ENCODE measurements at regions not wholly inside any gene's neighbourhood (a gene's known extent, or its start where the extent isn't known, plus 50 kb on each side); places are given as distances from the start of the nearest gene placed in this dataset.

GRCh38 chr18:75677696-75678455, 250.4 kb upstream of the SMIM21 start:
- TF ChIP-seq CTCF (IDR thresholded peaks at IDR 0.05): no peak

- TF ChIP-seq CTCF (IDR thresholded peaks at IDR 0.05): no peak
Measured at GRCh38 chr18:75660932-75661331, 233.4 kb upstream of the SMIM21 start.

- TF ChIP-seq CTCF (IDR thresholded peaks at IDR 0.05): no peak
Measured at GRCh38 chr18:75659535-75660023, 232.1 kb upstream of the SMIM21 start.

- no peak for TF ChIP-seq CTCF (IDR thresholded peaks at IDR 0.05)
Measured at GRCh38 chr18:75658330-75658729, 230.8 kb upstream of the SMIM21 start.

GRCh38 chr18:75656563-75657247, 229.2 kb upstream of the SMIM21 start:
- no peak for TF ChIP-seq CTCF (IDR thresholded peaks at IDR 0.05)

GRCh38 chr18:75656035-75656434, 228.5 kb upstream of the SMIM21 start:
- TF ChIP-seq CTCF (IDR thresholded peaks at IDR 0.05): no peak

GRCh38 chr18:75654851-75655751, 227.6 kb upstream of the SMIM21 start:
- no peak for TF ChIP-seq CTCF (IDR thresholded peaks at IDR 0.05)

Data from LNCAP (cell line).